Endothelial cell (in vitro differentiated cells): ENCODE measurements at regions not wholly inside any gene's neighbourhood (a gene's known extent, or its start where the extent isn't known, plus 50 kb on each side); places are given as distances from the start of the nearest gene placed in this dataset.

Experiments
- DNase-seq: peaks from one replicate; pipeline ENCODE4 v3.0.0; 2021; ENCODE audit warnings: low spot score
- H3K27ac Mint-ChIP-seq: one replicate; pipeline ENCODE4 v1.8.0; 2021; ENCODE audit warnings: mixed read lengths, inconsistent platforms; ENCODE audit not compliant: unreplicated experiment
- H3K27me3 Mint-ChIP-seq: one replicate; pipeline ENCODE4 v1.8.0; 2021; ENCODE audit warnings: mild to moderate bottlenecking, moderate library complexity, mixed read lengths, inconsistent platforms; ENCODE audit not compliant: unreplicated experiment
- H3K36me3 Mint-ChIP-seq: one replicate; pipeline ENCODE4 v1.8.0; 2021; ENCODE audit warnings: mild to moderate bottlenecking, low read depth, mixed read lengths, inconsistent platforms; ENCODE audit not compliant: unreplicated experiment
- H3K4me1 Mint-ChIP-seq: one replicate; pipeline ENCODE4 v1.8.0; 2021; ENCODE audit warnings: mild to moderate bottlenecking, mixed read lengths, inconsistent platforms; ENCODE audit not compliant: unreplicated experiment
- H3K4me3 Mint-ChIP-seq: one replicate; pipeline ENCODE4 v1.8.0; 2021; ENCODE audit warnings: mild to moderate bottlenecking, mixed read lengths, inconsistent platforms; ENCODE audit not compliant: unreplicated experiment
- H3K9me3 Mint-ChIP-seq: one replicate; pipeline ENCODE4 v1.8.0; 2021; ENCODE audit warnings: mixed read lengths, inconsistent platforms; ENCODE audit not compliant: unreplicated experiment
- CTCF ChIP-seq: fragments of 200-600 bp; sonication (generic); IDR thresholded peaks from one replicate; pipeline ENCODE4 v1.5.0; 2021; ENCODE audit warnings: antibody characterized with exemption; ENCODE audit not compliant: unreplicated experiment

DNA sequence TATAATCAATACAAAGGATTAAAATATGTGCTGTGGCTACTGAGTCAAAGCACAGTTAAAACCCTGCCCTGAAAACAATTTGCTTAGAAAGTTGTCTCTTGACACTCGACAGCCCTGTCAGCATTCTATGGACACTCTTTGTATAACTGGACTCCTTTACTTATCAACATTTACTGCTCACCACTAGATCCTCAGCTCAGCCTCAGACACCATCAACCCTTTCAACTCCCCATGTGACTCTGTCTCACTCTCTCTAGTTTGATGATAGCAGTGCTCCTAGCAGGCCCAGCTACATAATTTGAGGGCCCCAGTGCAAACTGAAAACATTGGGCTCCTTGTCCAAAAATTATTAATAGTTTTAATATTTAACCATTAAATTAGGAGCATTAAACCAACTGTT is 181.8 kb downstream of the TENT5A start:
- Mint-ChIP-seq H3K4me3 (no peak overlapping the region), H3K27me3 (no peaks in the 10 kb centered on the region), H3K36me3 (no peaks in the 10 kb centered on the region), H3K27ac (no peak overlapping the region), H3K4me1 (peaks cover 4% of the 10 kb centered on the region), H3K9me3 (no peaks in the 10 kb centered on the region)
- DNase-seq = no peak
- TF ChIP-seq CTCF = no peak

- no peak for DNase-seq
- Mint-ChIP-seq H3K27me3 (no peaks in the 10 kb centered on the region), H3K4me3 (no peak overlapping the region), H3K36me3 (no peaks in the 10 kb centered on the region), H3K4me1 (peaks cover 4% of the 10 kb centered on the region), H3K27ac (no peak overlapping the region), H3K9me3 (no peaks in the 10 kb centered on the region)
- TF ChIP-seq CTCF = no peak
Measured at GRCh38 chr6:81568973-81569372, 183.5 kb downstream of the TENT5A start.

DNA sequence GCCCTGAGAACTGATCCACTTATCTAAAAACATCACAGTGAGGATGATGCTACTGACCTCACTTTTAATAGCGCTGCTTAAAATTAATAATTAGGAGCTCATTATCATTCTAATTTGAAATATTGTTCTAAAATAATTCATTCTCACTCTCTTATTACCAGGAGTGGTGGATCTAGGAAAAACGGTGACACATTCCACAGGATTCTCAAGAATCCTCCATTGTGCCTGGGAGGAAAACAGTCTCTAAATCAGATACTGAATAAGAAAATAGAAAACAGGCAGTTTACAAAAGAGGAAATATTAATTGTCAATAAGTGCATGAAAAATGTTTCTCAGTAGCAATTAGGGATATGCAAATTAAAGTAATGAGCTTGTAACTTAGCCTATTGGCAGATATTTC is 187.4 kb downstream of the TENT5A start:
- Mint-ChIP-seq H3K36me3 (no peaks in the 10 kb centered on the region), H3K27ac (no peak overlapping the region), H3K9me3 (no peaks in the 10 kb centered on the region), H3K27me3 (no peaks in the 10 kb centered on the region), H3K4me1 (peaks cover 4% of the 10 kb centered on the region), H3K4me3 (no peak overlapping the region)
- no peak for DNase-seq
- no peak for TF ChIP-seq CTCF

GRCh38 chr6:81564470-81565068 is 187.9 kb downstream of the TENT5A start:
- Mint-ChIP-seq H3K36me3 (no peaks in the 10 kb centered on the region), H3K4me1 (peaks cover 4% of the 10 kb centered on the region), H3K4me3 (no peak overlapping the region), H3K9me3 (no peaks in the 10 kb centered on the region), H3K27me3 (no peaks in the 10 kb centered on the region), H3K27ac (no peak overlapping the region)
- DNase-seq = no peak
- TF ChIP-seq CTCF = no peak

DNA sequence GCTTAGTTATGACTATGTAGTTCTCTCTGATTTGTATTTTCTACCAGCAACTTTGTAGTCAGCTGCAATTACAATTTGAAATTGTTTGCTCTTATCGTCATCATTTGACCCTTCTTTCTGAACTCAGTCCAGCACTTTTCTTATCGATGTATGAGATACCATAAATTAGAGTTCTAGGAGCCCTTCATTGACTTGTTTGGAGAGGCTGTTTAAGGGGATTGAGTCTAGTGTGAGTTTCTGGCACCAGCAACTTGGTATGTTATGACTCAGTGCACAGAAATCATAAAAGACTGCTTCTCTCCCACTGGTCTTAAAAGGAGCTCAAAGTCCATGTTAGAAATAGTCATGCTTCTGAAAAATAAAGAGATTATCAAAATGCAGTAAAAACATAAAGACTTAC is 190.3 kb downstream of the TENT5A start:
- no peak for DNase-seq
- Mint-ChIP-seq H3K9me3 (no peaks in the 10 kb centered on the region), H3K4me3 (no peak overlapping the region), H3K27ac (no peak overlapping the region), H3K4me1 (peaks cover 4% of the 10 kb centered on the region), H3K27me3 (no peaks in the 10 kb centered on the region), H3K36me3 (no peaks in the 10 kb centered on the region)
- TF ChIP-seq CTCF = no peak
